ENCODE measurements at regions not wholly inside any gene's neighbourhood (a gene's known extent, or its start where the extent isn't known, plus 50 kb on each side); places are given as distances from the start of the nearest gene placed in this dataset.
A peak's percentile ranks its signal among the peaks of the same experiment; 100 is the strongest.
"Not testable (repeated sequence)": the region's sequence is repeated elsewhere in the genome, so short reads cannot be mapped to it uniquely, and the experiment has no call there.

DNA sequence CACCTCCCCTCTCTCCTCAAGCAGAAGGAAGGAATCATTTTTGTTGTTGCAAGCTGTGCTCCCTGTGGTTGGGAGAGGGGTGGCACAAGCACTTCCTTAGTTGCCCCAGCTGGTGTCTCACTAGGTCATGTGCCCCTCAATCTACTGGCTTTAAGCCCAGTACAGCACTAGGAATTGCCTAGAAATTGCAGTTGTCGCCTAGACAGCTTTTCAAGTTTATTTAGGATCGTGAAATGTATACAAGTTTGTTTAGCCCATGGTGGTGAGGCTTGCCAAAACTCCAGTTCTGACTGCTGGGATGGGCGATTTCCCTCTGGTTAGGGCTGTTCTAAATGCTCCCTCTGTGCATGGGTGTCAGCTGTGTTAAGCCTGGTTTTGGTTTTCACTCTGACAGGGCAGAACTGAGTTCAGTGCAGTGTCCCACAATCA, 126.8 kb upstream of the ZNF644 start:
- peak; percentile 79 for DNase-seq

DNA sequence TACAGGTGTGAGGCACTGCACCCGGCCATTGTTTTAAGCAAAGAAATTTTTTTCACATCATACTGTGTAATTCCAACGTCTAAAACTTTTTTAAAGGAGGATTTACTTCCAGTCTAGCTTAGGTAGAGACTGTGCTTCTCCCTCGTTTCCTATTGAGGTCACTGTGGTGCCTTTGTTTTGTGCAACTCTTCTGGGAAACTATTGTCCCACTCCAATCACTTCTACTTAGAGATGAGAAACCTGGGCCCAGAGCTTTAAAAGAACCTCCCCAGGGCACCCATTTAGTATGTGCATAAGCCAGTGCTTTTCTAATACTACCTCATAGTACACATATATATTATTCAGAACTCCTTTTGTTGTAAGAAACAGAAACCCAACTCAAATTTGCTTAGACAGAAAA, 120.0 kb upstream of the ZNF644 start:
- no peak for DNase-seq

DNA sequence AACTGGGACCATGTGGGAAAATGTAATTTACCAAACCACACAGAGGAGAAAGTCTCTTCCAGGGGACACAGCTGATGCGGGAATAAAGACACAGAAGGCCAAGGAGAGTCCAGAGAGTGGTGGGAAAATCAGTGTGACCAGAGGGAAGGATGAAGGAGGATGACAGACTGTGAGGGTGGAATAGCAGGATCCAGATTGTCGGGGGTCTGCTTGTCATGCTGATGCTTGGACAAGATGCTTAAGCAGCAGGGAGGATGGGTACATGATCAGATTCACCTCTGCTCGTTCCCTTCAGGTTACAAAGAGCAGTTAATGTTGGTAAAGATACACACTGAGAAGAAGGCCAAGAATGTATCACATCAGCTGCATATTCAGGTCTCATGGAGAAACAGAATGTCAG, 117.1 kb upstream of the ZNF644 start:
- DNase-seq, result no peak

DNA sequence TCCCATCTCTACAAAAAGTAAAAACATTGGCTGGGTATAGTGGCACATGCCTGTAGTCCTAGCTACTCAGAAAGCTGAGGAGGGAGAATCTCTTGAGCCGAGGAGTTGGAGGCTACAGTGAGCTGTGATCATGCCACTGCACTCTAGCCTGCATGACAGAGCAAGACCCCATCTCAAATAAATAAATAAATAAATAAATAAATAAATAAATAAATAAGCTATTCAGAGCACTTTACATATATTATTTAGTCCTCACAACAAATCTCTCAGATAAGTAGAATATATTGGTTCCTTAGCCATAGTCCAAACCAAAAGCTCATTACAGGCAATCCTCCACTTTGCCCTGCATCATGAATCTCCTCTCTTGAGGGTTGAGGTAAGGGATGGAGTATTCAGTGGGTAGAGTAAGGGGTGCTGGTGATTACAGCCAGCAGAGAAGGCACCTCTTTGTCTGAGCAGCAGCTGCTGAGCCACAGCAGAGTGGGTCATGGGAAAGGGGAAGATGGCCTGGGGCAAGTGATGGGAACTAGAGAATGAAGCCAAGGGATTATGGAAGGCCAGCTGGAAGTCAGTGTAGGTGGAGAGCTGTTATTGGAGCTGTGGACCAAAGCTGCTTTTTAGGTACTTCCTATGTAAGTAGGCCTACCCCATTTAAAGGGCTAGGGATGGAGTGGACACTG, 115.5 kb upstream of the ZNF644 start:
- no peak for DNase-seq

DNA sequence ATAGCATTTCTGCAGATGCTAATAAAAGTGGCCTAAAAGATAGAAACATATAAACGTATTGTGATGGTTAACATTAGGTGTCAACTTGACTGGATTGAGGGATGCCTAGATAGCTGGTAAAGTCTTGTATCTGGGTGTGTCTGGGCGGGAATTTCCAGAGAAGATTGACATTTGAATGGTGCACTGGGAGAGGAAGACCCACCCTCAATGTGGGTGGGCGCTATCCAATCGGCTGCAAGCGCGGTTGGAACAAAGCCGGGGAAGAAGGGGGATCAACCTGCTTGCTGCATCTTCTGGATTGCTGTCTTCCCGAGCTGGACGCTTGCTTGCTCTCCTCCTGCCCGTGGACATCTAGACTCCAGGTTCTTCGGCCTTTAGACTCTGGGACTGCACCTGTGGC, 114.0 kb upstream of the ZNF644 start:
- no peak for DNase-seq

DNA sequence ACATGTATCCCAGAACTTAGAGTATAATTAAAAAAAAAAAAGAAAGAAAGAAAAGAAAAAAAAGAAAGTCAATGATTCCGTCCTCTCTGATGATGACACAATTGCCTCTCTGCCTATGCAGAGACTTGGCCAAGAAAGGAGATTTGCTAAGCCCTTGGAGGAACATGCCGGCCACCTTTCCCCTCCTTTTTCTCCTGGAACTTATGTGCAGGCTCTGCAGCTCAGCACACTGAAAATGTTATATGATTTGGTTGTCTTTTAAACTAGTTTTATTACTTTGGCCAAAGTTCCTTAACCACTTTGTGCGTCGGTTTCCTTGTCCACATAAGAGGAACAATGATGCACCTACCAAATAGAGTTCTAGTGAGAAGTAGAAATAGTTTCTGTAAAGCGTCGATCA, 111.4 kb upstream of the ZNF644 start:
- DNase-seq, result no peak

DNA sequence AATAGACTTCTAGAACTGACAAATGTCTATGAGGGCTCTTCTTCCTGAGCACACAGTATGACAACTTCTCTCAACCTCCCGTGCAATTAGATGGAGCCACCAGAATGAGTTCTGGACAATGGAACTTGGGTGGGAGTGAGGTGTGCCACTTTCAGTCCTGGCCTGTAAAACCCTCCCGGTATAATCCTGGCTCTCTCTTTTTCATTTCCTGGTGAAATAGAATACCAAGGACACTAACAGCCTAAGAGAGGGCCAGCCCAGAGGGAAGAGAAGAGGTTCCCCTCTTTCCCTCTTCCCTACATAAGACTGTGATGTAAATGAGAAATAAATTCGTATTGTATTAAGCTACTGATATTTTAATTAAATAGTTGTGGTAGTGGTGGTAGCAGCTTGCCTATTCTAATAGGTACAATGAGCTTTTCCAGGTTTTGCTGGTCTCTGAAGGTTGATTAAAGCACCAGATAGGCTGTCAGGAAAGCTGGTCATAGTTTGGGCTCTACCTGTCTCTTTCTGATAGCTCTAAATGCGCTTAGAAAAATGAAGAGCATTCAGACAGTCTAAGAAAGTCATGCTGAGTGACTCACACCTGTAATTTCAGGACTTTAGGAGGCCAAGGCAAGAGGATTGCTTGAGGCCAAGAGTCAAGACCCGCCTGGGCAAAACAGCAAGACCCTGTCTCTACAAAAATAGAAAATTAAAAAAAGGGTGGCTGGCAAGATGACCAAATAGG, 108.6 kb upstream of the ZNF644 start:
- no peak for DNase-seq

DNA sequence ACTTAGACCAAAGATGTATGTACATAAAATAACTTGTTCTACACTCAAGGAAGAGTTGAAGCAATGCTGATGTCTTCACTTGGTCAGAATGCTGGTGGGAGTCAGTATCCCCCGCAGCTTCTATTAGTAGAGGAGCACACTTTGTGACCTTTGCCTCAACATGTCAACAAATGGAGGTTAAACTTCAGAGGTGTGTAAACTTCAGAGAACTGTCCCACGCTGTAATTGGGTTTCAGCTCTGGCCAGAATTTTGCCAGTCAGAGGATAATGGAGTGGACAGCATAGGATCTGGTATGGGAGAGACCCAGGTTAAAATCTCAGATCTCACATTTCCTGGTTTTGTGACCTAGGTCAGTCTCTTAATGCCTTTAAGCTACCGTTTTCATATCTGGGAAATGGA, 107.6 kb upstream of the ZNF644 start:
- DNase-seq, result no peak

DNA sequence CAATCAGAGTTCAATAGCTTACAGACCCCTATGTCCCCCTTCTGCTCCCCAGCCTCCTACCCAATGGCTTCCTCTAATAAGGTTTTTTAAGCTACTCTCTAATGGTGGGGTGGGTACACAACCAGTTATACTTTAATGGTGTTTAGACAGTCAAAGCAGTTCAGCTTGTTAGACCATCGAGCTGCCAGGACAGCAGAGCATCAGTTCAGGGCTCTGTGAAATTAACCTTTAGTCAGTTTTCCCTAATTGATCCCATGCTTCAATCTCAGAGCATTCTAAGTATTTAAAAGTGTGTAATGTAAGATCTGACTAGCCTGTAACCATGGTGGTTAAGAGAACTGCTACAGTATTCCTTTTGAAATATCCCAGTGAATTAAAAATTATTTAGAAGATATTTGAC, 107.2 kb upstream of the ZNF644 start:
- DNase-seq, result no peak

DNA sequence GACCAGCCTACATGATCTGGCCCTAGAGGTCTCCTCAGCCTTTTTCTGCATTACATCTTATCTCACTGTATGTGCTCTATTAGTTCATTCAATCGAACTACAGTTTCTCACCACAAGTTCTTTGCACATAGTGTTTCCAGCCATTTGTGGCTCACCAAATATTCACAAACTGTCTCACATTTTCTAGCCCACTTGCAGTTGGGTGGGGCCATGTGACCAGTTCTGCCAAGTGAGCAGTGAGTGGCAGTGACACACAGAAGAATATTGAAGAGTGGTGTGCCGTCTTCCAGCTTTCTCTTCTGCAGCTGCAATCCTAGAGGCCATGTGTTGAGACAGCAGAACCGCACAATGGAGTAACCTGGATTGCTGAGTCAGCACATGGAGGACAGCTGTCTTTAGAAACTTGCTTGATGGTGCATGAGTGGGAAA, 103.2 kb upstream of the ZNF644 start:
- DNase-seq, result no peak

DNA sequence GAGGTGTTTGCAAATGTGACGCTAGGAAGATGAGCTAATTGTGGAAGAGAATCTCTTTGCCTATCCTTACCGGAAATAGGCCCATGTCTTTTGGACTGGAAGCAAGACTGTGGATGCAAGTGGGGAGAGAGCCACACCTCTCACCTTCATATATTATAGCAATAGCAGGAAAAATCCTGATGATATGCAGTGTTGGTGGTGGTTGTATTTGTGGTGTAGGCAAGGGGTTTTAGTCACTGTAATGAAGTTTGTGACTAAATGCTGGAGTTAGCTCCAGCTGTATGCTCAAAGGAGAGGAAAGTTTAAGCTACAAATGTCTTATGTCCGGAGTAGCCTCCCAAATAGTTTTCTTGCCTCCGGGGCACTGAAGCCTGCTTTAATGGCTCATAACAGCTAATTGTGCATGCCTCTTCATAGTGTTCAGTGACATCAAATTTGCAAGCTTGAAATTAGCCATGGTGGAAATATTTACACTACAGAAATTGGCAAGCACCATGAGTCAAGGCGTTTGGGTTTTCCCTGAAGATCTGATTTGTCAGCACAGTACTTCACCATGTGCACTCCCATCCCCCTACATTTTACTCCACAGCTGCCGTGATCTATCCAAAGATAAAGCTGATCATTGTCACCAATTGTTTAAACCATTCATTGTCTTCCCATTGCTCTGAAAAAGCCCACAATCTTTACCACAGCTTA, 102.6 kb upstream of the ZNF644 start:
- DNase-seq, result no peak

DNA sequence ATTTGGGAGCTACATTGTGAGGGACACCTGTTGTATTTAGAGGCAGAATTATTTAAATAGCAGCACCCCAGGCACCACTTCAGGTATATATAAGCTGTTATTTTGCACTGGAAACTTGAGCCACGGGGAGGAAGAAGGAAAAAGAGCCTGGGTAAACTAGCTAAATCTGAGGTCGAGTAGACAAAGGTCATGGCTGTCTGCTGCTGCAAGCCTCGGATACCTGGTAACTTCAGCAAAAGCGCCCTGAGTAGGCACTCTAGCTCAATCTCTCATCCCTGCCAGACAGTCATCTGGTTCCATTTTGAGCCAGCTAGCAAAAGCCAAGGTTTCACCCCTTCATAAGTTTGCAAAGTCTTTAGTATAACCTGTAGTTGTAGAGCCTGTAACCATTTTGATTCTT, 101.9 kb upstream of the ZNF644 start:
- no peak for DNase-seq

DNA sequence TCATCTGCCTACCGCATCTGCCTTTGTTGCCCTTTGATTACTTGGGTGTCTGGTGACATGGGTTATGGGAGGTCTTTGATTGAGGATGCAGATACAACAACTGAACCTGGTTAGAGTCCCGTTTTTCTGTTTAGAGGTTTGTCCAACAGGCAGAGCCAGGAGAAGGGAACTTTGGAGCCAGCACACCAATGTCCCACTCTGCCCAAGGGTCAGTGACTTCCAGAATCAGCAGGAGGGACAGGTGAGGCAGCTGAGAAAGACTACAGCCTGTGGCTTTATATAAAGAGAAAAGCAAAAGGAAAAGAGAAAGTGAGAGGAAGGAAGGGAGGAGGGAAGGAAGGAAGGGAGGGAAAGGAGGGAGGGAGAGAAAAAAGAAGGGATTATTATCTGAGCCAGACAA, 101.5 kb upstream of the ZNF644 start:
- DNase-seq, result no peak

DNA sequence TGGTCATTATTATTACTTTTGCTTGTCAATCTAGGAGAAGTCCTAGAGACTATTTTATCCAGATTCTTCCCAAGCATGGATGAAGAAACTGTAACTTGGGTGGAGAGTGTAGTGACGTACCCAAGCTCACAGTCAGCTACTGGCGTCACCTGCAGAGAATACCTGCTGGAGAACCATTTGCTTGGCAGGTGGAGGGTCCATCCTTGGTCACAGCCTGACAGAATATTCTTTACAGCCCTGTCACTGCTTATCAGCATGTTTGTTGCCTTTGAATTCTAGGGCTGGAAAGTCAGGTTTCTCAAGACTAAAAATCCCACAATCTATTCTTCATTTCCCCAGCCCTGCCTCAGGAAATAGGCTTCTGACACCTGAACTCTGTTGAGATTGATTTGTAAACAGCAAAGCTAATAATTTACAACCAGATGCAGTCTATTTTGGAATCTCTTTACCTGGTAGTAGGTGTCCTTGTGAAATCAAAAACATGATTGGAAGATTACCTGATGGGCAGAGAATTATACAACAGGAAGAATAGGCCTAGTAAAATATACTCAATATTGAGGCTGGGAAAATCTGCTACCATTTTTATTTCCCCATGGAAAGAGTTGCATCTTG, 100.4 kb upstream of the ZNF644 start:
- DNase-seq, result no peak

DNA sequence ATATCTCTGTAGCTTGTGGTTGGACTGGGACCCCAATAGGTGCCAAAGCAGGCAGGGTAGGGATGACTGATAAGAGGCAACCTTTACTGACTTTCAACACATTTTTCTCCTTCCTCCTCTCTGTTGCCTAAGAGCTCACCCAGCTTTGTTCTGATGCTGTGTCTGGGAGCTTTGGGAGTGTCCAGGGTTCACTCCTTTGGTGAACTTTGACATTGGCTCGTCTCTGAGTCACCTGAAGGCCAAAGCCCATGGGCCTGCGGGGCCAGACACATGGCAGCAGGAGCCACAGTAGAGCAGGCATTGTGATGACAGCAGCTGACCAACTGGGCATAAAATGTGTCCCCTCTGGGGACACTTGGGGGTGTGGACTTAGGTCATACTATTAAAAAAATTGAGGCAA, 99.5 kb upstream of the ZNF644 start:
- no peak for DNase-seq

DNA sequence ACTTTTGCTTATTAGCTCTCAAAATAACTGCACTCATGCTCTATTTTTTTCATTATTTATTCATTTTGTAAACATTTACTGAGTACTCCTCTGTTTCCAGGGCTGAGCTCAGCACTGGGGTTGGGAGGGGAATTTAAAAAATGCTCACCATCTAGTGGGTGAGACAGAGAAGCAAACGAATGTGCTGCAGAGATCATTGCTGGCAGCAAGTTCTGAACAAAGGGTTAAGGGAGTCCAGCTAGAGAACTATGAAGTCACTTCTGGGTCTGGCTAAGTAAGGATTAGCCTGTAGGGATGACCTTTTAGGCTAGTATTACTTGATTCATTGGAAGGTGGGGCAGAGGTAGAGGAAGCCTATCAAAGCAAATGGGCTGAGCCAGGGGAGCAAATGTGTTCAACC, 99.1 kb upstream of the ZNF644 start:
- no peak for DNase-seq

DNA sequence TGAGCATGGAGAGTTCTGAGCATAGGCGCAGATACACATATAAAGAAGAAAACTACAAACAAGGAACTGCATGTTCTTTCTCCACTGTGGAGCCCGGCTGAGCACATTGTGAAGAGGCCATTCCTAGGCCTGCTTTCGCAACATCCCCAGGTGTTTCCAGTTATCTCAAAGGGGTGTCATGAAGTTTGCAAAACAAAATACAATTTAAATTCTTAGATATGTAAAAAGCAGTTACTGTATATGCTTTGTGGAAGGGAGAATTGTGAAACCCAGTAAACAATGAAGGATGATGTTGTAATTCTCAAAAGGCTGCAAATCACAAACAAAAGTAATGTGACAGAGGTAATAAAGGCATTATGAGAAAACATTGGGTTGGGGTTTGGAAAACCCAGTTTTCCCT, 98.6 kb upstream of the ZNF644 start:
- DNase-seq, result no peak

DNA sequence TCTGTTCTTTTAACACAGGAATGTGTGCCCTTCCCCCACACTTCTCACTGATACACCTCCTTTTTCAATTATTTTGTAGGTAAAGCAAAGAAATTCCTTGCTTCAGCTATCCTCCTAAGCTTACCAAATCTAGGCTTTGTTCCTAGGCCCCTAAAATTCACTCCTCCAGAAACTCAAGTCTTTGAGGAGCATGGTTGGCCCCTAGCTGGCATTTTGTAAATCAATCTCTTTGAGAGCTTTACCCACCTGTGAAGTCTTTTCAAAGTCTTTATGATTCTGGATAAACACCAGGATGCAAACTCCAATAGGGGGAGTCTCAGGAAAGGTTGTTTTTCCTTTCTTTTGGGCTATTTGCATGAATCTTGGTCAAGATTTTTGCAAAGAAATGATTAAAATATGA, 82.9 kb upstream of the ZNF644 start:
- no peak for DNase-seq

DNA sequence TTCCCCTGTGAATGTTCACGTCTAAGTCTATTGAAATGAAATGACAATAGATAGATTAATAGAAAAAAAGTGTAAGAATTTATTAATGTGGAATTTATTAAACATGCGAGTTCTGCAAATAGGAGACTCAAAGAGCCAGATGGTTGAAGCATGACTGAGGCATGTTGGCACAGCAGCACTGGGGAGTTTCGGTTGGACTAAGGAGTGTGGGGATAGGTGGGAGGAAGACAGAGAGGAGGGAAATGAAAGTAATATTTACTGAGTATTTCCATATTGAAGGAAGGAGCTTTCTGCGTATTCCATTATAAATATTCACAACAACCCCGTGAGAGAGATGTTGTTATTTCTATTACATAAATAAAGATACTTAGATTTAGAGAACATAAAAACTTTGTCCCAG, 79.5 kb upstream of the ZNF644 start:
- DNase-seq, result no peak

DNA sequence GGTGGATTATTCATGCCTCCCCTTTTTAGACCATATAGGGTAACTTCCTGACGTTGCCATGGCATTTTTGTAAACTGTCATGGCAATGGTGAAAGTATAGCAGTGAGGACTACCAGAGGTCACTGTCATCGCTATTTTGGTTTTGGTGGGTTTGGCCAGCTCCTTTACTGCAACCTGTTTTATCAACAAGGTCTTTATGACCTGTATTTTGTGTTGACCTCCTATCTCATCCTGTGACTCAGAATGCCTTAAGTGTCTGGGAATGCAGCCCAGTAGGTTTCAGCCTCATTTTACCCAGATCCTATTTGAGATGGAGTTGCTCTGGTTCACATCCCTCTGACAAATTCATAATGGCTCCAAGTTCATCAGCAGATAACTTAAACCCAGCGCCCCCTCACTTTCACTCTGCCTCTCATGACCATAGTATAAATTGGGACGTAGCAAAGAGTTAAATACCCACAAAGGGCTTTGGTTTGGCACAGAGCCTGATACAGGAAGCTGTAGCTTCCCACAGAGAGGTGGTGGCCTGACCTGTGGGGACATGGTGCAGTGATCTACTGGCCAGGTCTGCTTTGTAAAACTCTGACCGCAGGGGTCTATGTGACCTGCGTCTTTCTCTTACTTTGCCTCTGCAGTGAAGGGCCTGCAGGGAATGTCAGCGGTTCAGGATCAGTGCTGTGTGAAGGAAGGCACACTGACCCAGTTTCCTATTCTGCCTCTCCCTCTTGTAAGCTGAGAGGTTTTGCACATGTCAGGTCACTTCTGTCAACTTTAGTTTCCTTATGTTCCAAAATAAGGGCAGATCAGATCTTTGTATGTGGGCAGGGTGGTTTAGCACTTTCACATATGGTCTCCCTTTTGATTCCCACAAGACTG, 78.1 kb upstream of the ZNF644 start:
- DNase-seq, result no peak

DNA sequence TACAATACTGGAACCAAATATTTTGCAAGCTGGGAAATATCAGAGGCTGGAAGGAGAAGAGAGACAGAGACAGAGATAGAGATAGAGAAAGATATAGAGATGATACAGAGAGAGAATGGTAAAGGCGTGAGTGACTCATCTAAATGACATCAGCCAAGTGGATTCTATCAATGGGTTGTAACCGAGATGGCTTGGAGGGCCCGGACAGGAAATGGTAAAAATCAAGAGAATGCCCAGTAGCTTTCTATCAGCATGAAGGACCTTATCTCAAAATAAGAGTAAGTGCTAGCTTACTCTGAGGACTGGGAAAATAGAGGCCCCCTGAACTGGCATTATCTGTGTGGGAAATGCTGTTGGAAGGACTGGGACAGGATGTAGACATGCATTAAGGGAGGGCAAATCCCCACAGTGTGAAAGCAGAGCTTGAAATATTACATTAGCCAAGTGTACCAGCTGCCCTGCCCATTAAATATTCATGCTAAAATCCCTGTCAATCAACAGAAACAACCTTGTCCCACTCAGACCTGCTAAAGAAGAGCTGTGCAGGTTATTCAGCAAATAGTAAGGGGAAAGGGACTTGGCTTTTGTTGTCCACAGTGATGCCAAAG, 76.6 kb upstream of the ZNF644 start:
- DNase-seq, result no peak

DNA sequence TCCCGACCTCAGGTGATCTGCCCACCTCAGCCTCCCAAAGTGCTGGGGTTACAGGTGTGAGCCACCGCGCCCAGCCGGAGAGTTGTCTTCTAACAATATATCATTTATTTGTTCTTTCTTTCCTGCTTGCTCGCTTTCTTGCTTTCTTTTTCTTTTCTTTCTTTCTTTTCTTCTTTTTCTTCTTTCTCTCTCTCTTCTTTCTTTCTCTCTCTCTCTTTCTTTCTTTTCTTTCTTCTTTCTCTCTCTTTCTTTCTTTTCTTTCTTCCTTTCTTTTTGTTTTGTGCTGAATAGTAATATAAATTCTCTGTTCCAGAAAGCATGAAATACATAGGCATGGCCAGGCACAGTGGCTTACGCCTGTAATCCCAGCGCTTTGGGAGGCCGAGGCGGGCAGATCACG, 73.5 kb upstream of the ZNF644 start:
- not testable (repeated sequence) for DNase-seq

Measured in NCI-H446 treated with DMSO at 0.1 percent for 48 hours (cell line).